ENCODE measurements at regions not wholly inside any gene's neighbourhood (a gene's known extent, or its start where the extent isn't known, plus 50 kb on each side); places are given as distances from the start of the nearest gene placed in this dataset.

- DNase-seq, result no peak
These were observed 417.0 kb downstream of the HAO1 start for GRCh38 chr20:7523288-7523687.

- DNase-seq, result no peak
These were observed 400.2 kb downstream of the HAO1 start for GRCh38 chr20:7540018-7540417.

- DNase-seq, result no peak
These were observed 399.3 kb downstream of the HAO1 start for GRCh38 chr20:7540923-7541322.

DNA sequence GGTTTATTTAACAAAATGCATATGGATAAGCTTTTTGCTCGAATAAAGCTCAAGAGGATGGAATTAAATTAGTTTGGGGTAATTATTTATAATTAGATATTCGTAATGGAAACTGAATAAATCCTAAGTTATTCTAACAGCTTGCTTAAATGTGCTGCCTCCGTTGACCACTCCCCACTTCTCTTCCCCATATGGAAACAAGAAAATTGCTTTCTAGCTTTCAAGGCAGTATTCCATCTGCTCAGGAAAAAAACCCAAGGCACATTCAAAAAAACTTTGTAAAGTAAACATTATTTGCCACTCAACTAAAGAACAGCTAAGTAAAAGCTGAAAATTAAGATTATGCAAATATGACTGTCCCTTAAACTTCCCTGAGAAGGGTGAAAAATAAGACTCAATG lies 369.2 kb downstream of the HAO1 start:
- DNase-seq, result no peak

DNA sequence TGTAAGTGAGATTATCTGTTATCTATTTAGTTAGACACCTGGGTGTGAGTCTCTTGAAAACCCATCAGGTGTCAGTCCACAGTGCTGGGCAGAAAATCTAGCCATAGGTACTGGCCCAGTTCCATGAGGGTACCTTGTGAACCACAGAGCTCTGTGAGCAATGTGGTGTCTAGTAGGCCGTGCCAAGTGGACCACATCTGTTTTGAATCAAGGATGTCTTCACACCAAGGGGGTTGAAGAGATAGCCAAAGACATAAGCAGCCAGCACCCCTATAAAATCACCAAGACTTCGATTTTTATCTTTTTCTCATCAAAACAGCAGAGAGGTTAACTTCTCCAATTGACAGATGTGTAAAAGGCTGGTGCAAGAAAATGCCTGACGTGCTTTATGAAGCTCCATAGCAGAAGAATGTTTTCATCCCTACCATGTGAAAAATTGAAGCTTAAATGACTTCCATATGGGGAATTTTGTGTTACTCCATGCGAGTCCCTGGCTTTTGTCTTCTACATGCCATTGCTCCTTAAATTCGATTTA lies 368.7 kb downstream of the HAO1 start:
- no peak for DNase-seq

- DNase-seq, result no peak
These were observed 360.4 kb downstream of the HAO1 start for GRCh38 chr20:7579888-7580287.

- no peak for DNase-seq
These were observed 355.1 kb downstream of the HAO1 start for GRCh38 chr20:7585126-7585679.

DNA sequence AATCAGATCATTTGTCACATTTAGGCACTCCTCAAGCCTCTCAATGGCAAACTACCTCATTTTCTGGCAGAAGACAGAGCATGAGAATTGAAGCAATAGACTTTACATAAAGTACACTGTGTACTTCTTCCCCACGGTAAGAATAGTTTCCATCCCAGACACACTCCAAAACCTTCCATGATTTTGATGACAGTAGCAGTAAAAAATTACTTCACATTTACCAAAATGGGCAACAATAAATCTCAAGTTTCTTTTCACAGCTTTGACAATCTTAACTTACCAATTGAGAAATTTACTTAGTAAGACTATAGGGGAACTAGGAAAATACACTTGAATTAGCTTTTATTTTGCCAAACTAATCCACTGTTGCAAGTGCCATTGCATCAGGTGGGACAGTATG lies 353.8 kb downstream of the HAO1 start:
- no peak for DNase-seq

DNA sequence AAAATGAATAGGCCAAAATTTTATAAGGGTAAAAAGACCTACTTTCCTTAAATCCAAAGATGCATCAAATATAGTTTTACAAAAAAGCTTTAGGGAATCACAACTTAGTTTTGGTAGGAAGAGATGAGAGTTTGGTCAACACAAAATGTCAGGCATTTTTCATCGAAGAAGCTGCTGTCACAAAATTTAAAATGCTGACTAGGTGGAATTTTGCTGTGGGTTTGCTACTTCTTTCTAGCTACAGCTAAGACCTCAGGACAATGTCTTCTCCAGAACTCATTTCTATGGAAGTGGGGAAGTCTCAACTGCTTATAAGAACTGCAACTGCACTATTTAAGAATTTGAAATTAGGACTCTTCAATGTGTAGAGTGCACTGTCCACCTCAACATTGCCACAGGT lies 351.1 kb downstream of the HAO1 start:
- no peak for DNase-seq

GRCh38 chr20:7596541-7596940 lies 343.7 kb downstream of the HAO1 start:
- DNase-seq, result no peak

- DNase-seq, result no peak
These were observed 338.8 kb downstream of the HAO1 start for GRCh38 chr20:7601431-7601830.

DNA sequence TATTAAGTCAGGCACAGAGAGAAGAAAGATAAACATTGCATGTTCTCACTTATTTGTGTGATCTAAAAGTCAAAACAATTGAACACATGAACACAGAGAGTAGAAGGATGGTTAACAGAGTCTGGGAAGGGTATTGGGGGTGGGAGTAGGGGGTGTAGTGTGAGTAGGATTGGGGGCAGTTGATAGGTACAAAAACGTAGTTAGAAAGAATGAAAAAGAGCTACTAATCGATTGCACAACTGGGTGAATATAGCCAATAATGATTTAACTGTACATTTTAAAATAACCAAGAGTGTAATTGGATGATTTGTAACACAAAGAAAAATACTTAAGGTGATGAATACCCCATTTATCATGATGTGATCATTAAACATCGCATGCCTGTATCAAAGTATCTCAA lies 333.3 kb downstream of the HAO1 start:
- DNase-seq, result no peak

GRCh38 chr20:7608250-7608649 lies 332.0 kb downstream of the HAO1 start:
- DNase-seq, result no peak

- DNase-seq, result no peak
These were observed 331.0 kb downstream of the HAO1 start for GRCh38 chr20:7609251-7609650.

DNA sequence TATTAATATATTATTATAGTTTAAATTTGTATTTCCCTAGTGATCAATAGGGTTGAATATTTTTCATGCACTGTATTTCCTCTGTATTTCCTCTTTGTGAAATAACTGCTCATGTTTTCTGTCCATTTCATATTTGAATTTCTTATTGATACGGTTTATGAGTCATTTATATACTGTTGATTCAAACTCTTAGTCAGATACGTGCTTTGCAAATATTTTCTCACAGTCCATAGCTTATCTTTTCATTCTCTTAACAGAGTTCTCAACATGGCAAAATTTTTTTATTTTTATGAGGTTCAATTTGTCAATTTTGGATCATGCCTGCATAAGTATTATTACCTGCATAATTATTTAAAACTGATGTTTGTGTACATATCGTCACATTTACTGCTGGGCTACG lies 329.6 kb downstream of the HAO1 start:
- no peak for DNase-seq

DNA sequence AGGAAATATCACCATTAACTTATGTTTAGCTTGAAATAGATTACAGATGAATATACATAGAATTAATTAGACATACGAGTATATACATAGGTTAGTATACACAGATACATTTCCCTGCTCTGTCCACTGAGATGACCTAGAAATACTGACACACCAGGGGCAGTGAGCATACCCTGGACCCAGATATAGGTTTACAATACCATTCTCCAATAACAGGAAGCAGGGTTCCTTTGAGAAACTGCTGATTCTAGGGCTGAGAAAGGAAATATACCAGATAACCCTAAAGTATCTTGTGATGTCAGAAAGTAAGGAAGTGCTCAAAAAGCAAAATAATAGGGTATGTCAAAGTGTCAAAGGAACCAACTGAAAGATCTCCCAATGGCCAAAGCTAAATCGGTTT lies 322.5 kb downstream of the HAO1 start:
- DNase-seq, result no peak

- DNase-seq, result no peak
These were observed 317.8 kb downstream of the HAO1 start for GRCh38 chr20:7622399-7622961.

- no peak for DNase-seq
These were observed 315.4 kb downstream of the HAO1 start for GRCh38 chr20:7624886-7625285.

GRCh38 chr20:7627734-7628663 lies 312.3 kb downstream of the HAO1 start:
- DNase-seq, result no peak

DNA sequence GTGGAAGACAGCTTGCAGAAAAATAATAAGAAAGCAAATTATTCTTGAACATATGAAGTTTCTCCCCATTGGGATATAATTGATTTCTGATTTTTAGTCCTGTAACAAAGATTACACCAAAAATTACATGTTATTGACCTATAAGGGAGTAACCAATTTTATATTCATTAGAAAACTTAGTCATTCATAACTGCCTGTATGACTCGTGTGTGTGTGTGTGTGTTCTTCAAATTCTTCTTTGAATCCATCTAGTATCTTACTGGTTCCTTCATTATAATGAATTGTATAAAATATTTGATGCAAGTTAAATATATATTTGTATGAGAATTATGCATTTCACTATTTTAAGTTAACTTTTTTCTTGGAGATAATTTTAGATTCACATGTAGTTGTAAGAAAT lies 310.4 kb downstream of the HAO1 start:
- DNase-seq, result no peak

- DNase-seq, result no peak
These were observed 303.1 kb downstream of the HAO1 start for GRCh38 chr20:7637184-7637583.

DNA sequence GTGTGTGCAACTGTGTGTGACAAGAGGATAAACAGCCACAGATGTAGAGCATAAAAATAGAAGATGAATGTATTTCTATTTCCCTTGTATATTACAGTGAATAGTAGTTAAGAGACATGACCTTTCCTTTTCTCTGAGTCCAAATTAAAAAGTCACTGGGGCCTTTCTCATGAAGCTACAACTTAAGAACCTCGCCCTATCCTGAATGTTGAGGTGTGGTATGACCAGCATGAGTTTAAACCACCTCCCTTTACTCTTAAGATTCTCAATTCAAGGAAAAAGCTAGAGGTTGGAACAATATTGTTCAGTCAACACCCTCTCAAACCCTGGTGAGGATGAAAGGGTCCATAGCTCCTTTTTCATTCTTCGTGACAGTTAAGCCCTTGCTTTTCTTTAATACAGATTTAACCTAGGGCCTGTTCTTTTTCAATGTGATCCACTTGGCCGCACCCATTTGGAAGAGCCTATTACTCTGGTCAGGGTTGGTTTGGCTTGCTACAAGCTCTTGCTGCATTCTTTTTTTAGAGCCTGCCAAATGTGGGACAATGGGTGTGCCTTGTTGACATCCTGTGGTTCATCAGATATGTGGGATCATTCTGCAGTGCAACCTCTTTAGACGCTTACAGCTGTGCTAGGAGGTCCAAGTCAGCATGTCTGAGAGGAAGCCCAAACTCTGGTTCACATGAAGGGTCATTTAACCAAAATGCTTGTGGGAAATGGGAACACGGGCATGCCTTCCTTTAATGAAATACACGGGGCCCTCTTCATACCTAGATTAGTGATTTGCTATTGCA lies 290.0 kb downstream of the HAO1 start:
- no peak for DNase-seq

DNA sequence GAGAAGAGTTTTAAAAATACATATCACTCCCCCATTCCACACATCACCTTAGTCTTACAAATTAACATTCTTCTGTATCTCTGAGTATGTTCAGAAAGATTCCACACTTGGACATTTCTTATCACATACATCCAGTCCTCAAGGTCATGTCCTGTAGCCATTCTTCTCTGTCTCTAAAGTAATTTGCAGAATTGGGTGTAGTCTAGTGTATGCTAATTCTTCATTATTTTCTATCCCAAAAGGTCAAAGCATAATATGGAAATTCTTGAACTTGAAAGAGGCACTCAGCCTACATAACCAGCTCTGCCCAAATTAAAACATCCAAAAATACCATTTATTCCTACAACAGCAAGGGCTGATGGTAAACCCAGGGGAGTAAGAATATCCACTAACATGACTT lies 286.0 kb downstream of the HAO1 start:
- no peak for DNase-seq

Measured in C1 segment of cervical spinal cord (tissue), 14 donors.